GM12874 (cell line): ENCODE measurements at regions not wholly inside any gene's neighbourhood (a gene's known extent, or its start where the extent isn't known, plus 50 kb on each side); places are given as distances from the start of the nearest gene placed in this dataset.

Experiments used
- CTCF ChIP-seq: IDR thresholded peaks from 2 replicates; pipeline ENCODE4 v1.5.1; 2011; ENCODE audit warnings: low read depth, mild to moderate bottlenecking, control low read depth, low read length, moderate library complexity; ENCODE audit not compliant: insufficient read depth

GRCh38 chrX:22445880-22446279 is 173.2 kb downstream of the CBLL2 start:
- TF ChIP-seq CTCF, result no peak

- no peak for TF ChIP-seq CTCF
Measured at GRCh38 chrX:22462959-22463358, 190.2 kb downstream of the CBLL2 start.

GRCh38 chrX:22467571-22467970 is 194.9 kb downstream of the CBLL2 start:
- TF ChIP-seq CTCF, result no peak

GRCh38 chrX:22481436-22481835 is 208.7 kb downstream of the CBLL2 start:
- TF ChIP-seq CTCF, result no peak

GRCh38 chrX:22486296-22486695 is 213.6 kb downstream of the CBLL2 start:
- no peak for TF ChIP-seq CTCF

- no peak for TF ChIP-seq CTCF
Measured at GRCh38 chrX:22516893-22517292, 244.2 kb downstream of the CBLL2 start.

- no peak for TF ChIP-seq CTCF
Measured at GRCh38 chrX:22520128-22520828, 247.6 kb downstream of the CBLL2 start.
